ENCODE measurements at regions not wholly inside any gene's neighbourhood (a gene's known extent, or its start where the extent isn't known, plus 50 kb on each side); places are given as distances from the start of the nearest gene placed in this dataset.

- intact Hi-C loops (cut with DNase I, micrococcal nuclease), result no loop called here
- no peaks in the 10 kb centered on the region for H3K36me3 ChIP-seq (ENCODE audit: low read depth)
- DNase-seq (no peak), ATAC-seq (no peak)
- no peak for TF ChIP-seq CTCF (IDR thresholded peaks at IDR 0.05)
- no peaks in the 10 kb centered on the region for H3K9me3 ChIP-seq
- no peaks in the 10 kb centered on the region for H3K4me1 ChIP-seq (ENCODE audit: low read depth)
- no peak overlapping the region for H3K4me3 ChIP-seq
Observed at GRCh38 chr21:27477296-27477695, 510.4 kb upstream of the ADAMTS5 start.

GRCh38 chr21:27476696-27477095, 509.8 kb upstream of the ADAMTS5 start:
- ATAC-seq (no peak), DNase-seq (no peak)
- Histone ChIP-seq H3K4me1 (ENCODE audit: low read depth) (no peaks in the 10 kb centered on the region), H3K9me3 (no peaks in the 10 kb centered on the region), H3K36me3 (ENCODE audit: low read depth) (no peaks in the 10 kb centered on the region), H3K4me3 (no peak overlapping the region)
- TF ChIP-seq CTCF (IDR thresholded peaks at IDR 0.05), result no peak
- intact Hi-C loops (cut with DNase I, micrococcal nuclease), result no loop called here

- intact Hi-C loops (cut with DNase I, micrococcal nuclease), result no loop called here
- Histone ChIP-seq H3K4me3 (no peak overlapping the region), H3K4me1 (ENCODE audit: low read depth) (no peaks in the 10 kb centered on the region), H3K9me3 (no peaks in the 10 kb centered on the region), H3K36me3 (ENCODE audit: low read depth) (no peaks in the 10 kb centered on the region)
- ATAC-seq, result no peak
- no peak for TF ChIP-seq CTCF (IDR thresholded peaks at IDR 0.05)
- DNase-seq, result no peak
Observed at GRCh38 chr21:27475363-27475955, 508.6 kb upstream of the ADAMTS5 start.

GRCh38 chr21:27467366-27467765, 500.5 kb upstream of the ADAMTS5 start:
- no peaks in the 10 kb centered on the region for H3K9me3 ChIP-seq
- no peaks in the 10 kb centered on the region for H3K36me3 ChIP-seq (ENCODE audit: low read depth)
- no peak for DNase-seq
- TF ChIP-seq CTCF (IDR thresholded peaks at IDR 0.05), result no peak
- H3K4me1 ChIP-seq (ENCODE audit: low read depth), result no peaks in the 10 kb centered on the region
- ATAC-seq, result no peak
- intact Hi-C loops (cut with DNase I, micrococcal nuclease), result no loop called here
- H3K4me3 ChIP-seq, result no peak overlapping the region

GRCh38 chr21:27466140-27466539, 499.3 kb upstream of the ADAMTS5 start:
- intact Hi-C loops (cut with DNase I, micrococcal nuclease), result no loop called here
- DNase-seq (no peak), ATAC-seq (no peak)
- TF ChIP-seq CTCF (IDR thresholded peaks at IDR 0.05), result no peak
- no peaks in the 10 kb centered on the region for H3K9me3 ChIP-seq
- H3K36me3 ChIP-seq (ENCODE audit: low read depth), result no peaks in the 10 kb centered on the region
- no peaks in the 10 kb centered on the region for H3K4me1 ChIP-seq (ENCODE audit: low read depth)
- no peak overlapping the region for H3K4me3 ChIP-seq

- H3K4me3 ChIP-seq, result no peak overlapping the region
- H3K36me3 ChIP-seq (ENCODE audit: low read depth), result no peaks in the 10 kb centered on the region
- no peak for TF ChIP-seq CTCF (IDR thresholded peaks at IDR 0.05)
- DNase-seq (no peak), ATAC-seq (no peak)
- intact Hi-C loops (cut with DNase I, micrococcal nuclease), result no loop called here
- no peaks in the 10 kb centered on the region for H3K4me1 ChIP-seq (ENCODE audit: low read depth)
- H3K9me3 ChIP-seq, result no peaks in the 10 kb centered on the region
Observed at GRCh38 chr21:27464648-27465047, 497.8 kb upstream of the ADAMTS5 start.
